ENCODE measurements at regions not wholly inside any gene's neighbourhood (a gene's known extent, or its start where the extent isn't known, plus 50 kb on each side); places are given as distances from the start of the nearest gene placed in this dataset.

GRCh38 chr16:79964104-79964503, 363.6 kb upstream of the MAF start:
- H3K4me1 ChIP-seq (ENCODE audit: insufficient read depth, low read length) = no peaks in the 10 kb centered on the region
- H2AFZ ChIP-seq (ENCODE audit: low read length) = no peak overlapping the region
- CTCF ChIA-PET = no interaction called here
- no peak for ATAC-seq
- TF ChIP-seq EZH2phosphoT487 (IDR thresholded peaks at IDR 0.05; ENCODE audit: borderline replicate concordance, low read length) (no peak), CTCF (conservative IDR thresholded peaks at IDR 0.05; ENCODE audit: low read depth, low read length) (no peak), EZH2 (IDR thresholded peaks at IDR 0.05; ENCODE audit: low read length, unreplicated experiment) (no peak)
- H3K9me3 ChIP-seq (ENCODE audit: low read length) = no peaks in the 10 kb centered on the region
- no peaks in the 10 kb centered on the region for H3K79me2 ChIP-seq (ENCODE audit: low read length)
- intact Hi-C loops (cut with micrococcal nuclease) = no loop called here
- DNase-seq = no peak
- BruUV-seq (replicated peaks) = no TSS peak
- H3K4me3 ChIP-seq (ENCODE audit: low read length) = no peak overlapping the region
- H3K9me2 ChIP-seq (replicated peaks; ENCODE audit: low read length) = no peaks in the 10 kb centered on the region
- H3K27me3 ChIP-seq (ENCODE audit: low read length) = no peaks in the 10 kb centered on the region; the same call in 1 of the 2 replicates
- POLR2A ChIA-PET (ENCODE audit: unreplicated experiment) = no interaction called here
- no peak overlapping the region for H3K27ac ChIP-seq (ENCODE audit: low read length)
- no peaks in the 10 kb centered on the region for H3K36me3 ChIP-seq (ENCODE audit: low read depth, low read length)
- H3K9ac ChIP-seq (ENCODE audit: low read length) = no peak overlapping the region
- H4K20me1 ChIP-seq (ENCODE audit: low read length) = no peaks in the 10 kb centered on the region
- H3F3A ChIP-seq (ENCODE audit: low read length, unreplicated experiment) = no peaks in the 10 kb centered on the region
- no peak overlapping the region for H3K4me2 ChIP-seq (ENCODE audit: low read length)

GRCh38 chr16:79962962-79963361, 362.4 kb upstream of the MAF start:
- H3K27me3 ChIP-seq (ENCODE audit: low read length) = no peaks in the 10 kb centered on the region; the same call in 1 of the 2 replicates
- H4K20me1 ChIP-seq (ENCODE audit: low read length) = no peaks in the 10 kb centered on the region
- intact Hi-C loops (cut with micrococcal nuclease) = no loop called here
- DNase-seq (no peak), ATAC-seq (no peak)
- H3K79me2 ChIP-seq (ENCODE audit: low read length) = no peaks in the 10 kb centered on the region
- ChIA-PET POLR2A (ENCODE audit: unreplicated experiment) (no interaction called here), CTCF (no interaction called here)
- H3K9me2 ChIP-seq (replicated peaks; ENCODE audit: low read length) = no peaks in the 10 kb centered on the region
- no peak overlapping the region for H3K4me2 ChIP-seq (ENCODE audit: low read length)
- no peak overlapping the region for H3K4me3 ChIP-seq (ENCODE audit: low read length)
- H3K9ac ChIP-seq (ENCODE audit: low read length) = no peak overlapping the region
- no peaks in the 10 kb centered on the region for H3K9me3 ChIP-seq (ENCODE audit: low read length)
- no peak for TF ChIP-seq CTCF (conservative IDR thresholded peaks at IDR 0.05; ENCODE audit: low read depth, low read length)
- no peak for TF ChIP-seq EZH2 (IDR thresholded peaks at IDR 0.05; ENCODE audit: low read length, unreplicated experiment)
- TF ChIP-seq EZH2phosphoT487 (IDR thresholded peaks at IDR 0.05; ENCODE audit: borderline replicate concordance, low read length) = no peak
- no peak overlapping the region for H3K27ac ChIP-seq (ENCODE audit: low read length)
- H2AFZ ChIP-seq (ENCODE audit: low read length) = no peak overlapping the region
- H3K4me1 ChIP-seq (ENCODE audit: insufficient read depth, low read length) = no peaks in the 10 kb centered on the region
- no peaks in the 10 kb centered on the region for H3K36me3 ChIP-seq (ENCODE audit: low read depth, low read length)
- H3F3A ChIP-seq (ENCODE audit: low read length, unreplicated experiment) = no peaks in the 10 kb centered on the region
- no TSS peak for BruUV-seq (replicated peaks)

GRCh38 chr16:79959226-79959625, 358.7 kb upstream of the MAF start:
- Histone ChIP-seq H3K4me1 (ENCODE audit: insufficient read depth, low read length) (no peaks in the 10 kb centered on the region), H3K36me3 (ENCODE audit: low read depth, low read length) (no peaks in the 10 kb centered on the region), H3K79me2 (ENCODE audit: low read length) (no peaks in the 10 kb centered on the region), H3K9me2 (replicated peaks; ENCODE audit: low read length) (no peaks in the 10 kb centered on the region), H3K9me3 (ENCODE audit: low read length) (no peaks in the 10 kb centered on the region), H3F3A (ENCODE audit: low read length, unreplicated experiment) (no peaks in the 10 kb centered on the region), H2AFZ (ENCODE audit: low read length) (no peak overlapping the region), H3K27ac (ENCODE audit: low read length) (no peak overlapping the region), H3K9ac (ENCODE audit: low read length) (no peak overlapping the region), H4K20me1 (ENCODE audit: low read length) (no peaks in the 10 kb centered on the region), H3K4me2 (ENCODE audit: low read length) (no peak overlapping the region), H3K4me3 (ENCODE audit: low read length) (no peak overlapping the region), H3K27me3 (ENCODE audit: low read length) (no peaks in the 10 kb centered on the region; the same call in 1 of the 2 replicates)
- no TSS peak for BruUV-seq (replicated peaks)
- POLR2A ChIA-PET (ENCODE audit: unreplicated experiment) = no interaction called here
- TF ChIP-seq EZH2phosphoT487 (IDR thresholded peaks at IDR 0.05; ENCODE audit: borderline replicate concordance, low read length) = no peak
- no peak for TF ChIP-seq CTCF (conservative IDR thresholded peaks at IDR 0.05; ENCODE audit: low read depth, low read length)
- no peak for TF ChIP-seq EZH2 (IDR thresholded peaks at IDR 0.05; ENCODE audit: low read length, unreplicated experiment)
- DNase-seq (no peak), ATAC-seq (no peak)
- CTCF ChIA-PET = no interaction called here
- intact Hi-C loops (cut with micrococcal nuclease) = no loop called here

All from PC-3 (cell line).